Spleen (tissue), 11 donors: ENCODE measurements at regions not wholly inside any gene's neighbourhood (a gene's known extent, or its start where the extent isn't known, plus 50 kb on each side); places are given as distances from the start of the nearest gene placed in this dataset.

Experiments used
- DNase-seq: peaks from one replicate; pipeline ENCODE4 v3.0.0-alpha.2; 2020
- H3K27ac ChIP-seq, 8 donors: fragments of 200-600 bp; sonication (generic) in 7 of 8; 1 replicate in 4 of 8; 2 replicates in 4 of 8; pipeline versions ENCODE4 v1.5.0 to v1.8.0; 2016 to 2021; ENCODE audit warnings: inconsistent platforms in 4 of 8, mild to moderate bottlenecking in 4 of 8, moderate library complexity in 1 of 8
- H3K27me3 ChIP-seq, 7 donors: fragments of 200-600 bp; sonication (generic) in 6 of 7; replicated peaks in 1 of 7; 1 replicate in 4 of 7; 2 replicates in 3 of 7; pipeline versions ENCODE4 v1.5.0 to v1.8.0; 2016 to 2021; ENCODE audit warnings: inconsistent platforms in 3 of 7, mild to moderate bottlenecking in 1 of 7
- H3K36me3 ChIP-seq, 6 donors: fragments of 200-600 bp; sonication (generic) in 5 of 6; 1 replicate in 4 of 6; 2 replicates in 2 of 6; pipeline versions ENCODE4 v1.5.0 to v1.8.0; 2016 to 2021; ENCODE audit warnings: inconsistent platforms in 2 of 6
- H3K4me1 ChIP-seq, 6 donors: fragments of 200-600 bp; sonication (generic) in 5 of 6; 1 replicate in 3 of 6; 2 replicates in 3 of 6; pipeline versions ENCODE4 v1.5.0 to v1.8.0; 2016 to 2021; ENCODE audit warnings: inconsistent platforms in 3 of 6
- H3K4me3 ChIP-seq, 8 donors: fragments of 200-600 bp; sonication (generic) in 7 of 8; 1 replicate in 4 of 8; 2 replicates in 4 of 8; pipeline versions ENCODE4 v1.5.0 to v1.8.0; 2016 to 2021; ENCODE audit warnings: inconsistent platforms in 4 of 8, mild to moderate bottlenecking in 4 of 8, moderate library complexity in 2 of 8
- H3K9me3 ChIP-seq, 8 donors: fragments of 200-600 bp; sonication (generic) in 7 of 8; 1 replicate in 4 of 8; 2 replicates in 4 of 8; pipeline versions ENCODE4 v1.5.0 to v1.8.0; 2016 to 2021; ENCODE audit warnings: inconsistent platforms in 4 of 8
- CTCF ChIP-seq, 11 experiments: fragments of 200-600 bp in 7 of 11; fragments of 450-650 bp in 4 of 11; sonication (generic) in 4 of 11; IDR thresholded peaks in 8 of 11; conservative IDR thresholded peaks in 3 of 11; 1 replicate in 7 of 11; 2 replicates in 4 of 11; pipeline versions ENCODE4 v1.4.0 to v1.8.0; 2016 to 2021; ENCODE audit warnings: antibody characterized with exemption in 11 of 11, inconsistent platforms in 4 of 11, mild to moderate bottlenecking in 1 of 11
- POLR2A ChIP-seq, 3 donors: fragments of 450-650 bp; IDR thresholded peaks; one replicate each; pipeline ENCODE4 v1.5.1; 2017; ENCODE audit warnings: antibody characterized with exemption in 3 of 3, mild to moderate bottlenecking in 1 of 3
- POLR2AphosphoS5 ChIP-seq, 3 donors: sonication (generic); formaldehyde crosslinking; IDR thresholded peaks; one replicate each; pipeline ENCODE4 v1.5.1; 2017; ENCODE audit warnings: antibody characterized with exemption in 3 of 3
- WGBS, 5 donors: extraction: QIAGEN DNeasy Blood & Tissue Kit in 3 of 5; methylation state at CpG; one replicate each; pipeline versions ENCODE4 v1.1.5 to v1.1.7; 2013 to 2018; 5-methylcytosine and 5-hydroxymethylcytosine counted together
- intact Hi-C: fragments of 100-400 bp; cut with DNase I; formaldehyde crosslinking; loops from one replicate; pipeline ENCODE4 v1.15.0; 2023; ENCODE audit warnings: low total_unique reads
- donor health status: healthy with polysubstance abuse.
- donor health status: DM: no; HTN: no; CAD: no; lungs with moderate emphysema.
- donor health status: DM: no; HTN: no; CAD: no.
- donor health status: Bipolar disorder and iron deficiency.
- donor health status: healthy.
- donor health status: DM: no; HTN: no; CAD: no.
- donor health status: DM: yes; HTN: yes; CAD: no.

- Histone ChIP-seq H3K4me3 (no peak overlapping the region), H3K4me1 (no peaks in the 10 kb centered on the region), H3K27me3 (no peaks in the 10 kb centered on the region), H3K36me3 (no peaks in the 10 kb centered on the region), H3K27ac (no peak overlapping the region), H3K9me3 (peaks cover 0 to 6% (median 0%) of the 10 kb centered on the region in 8 donors)
- 79 to 96% (median 87%) methylated on average over 2 of the region's 2 CpGs for WGBS, 5 donors
- intact Hi-C loops = no loop called here
- DNase-seq = no peak
- TF ChIP-seq CTCF (IDR thresholded peaks at IDR 0.05 in 8 of 11, conservative IDR thresholded peaks at IDR 0.05 in 3 of 11) = no peak
- no peak for TF ChIP-seq POLR2AphosphoS5 (IDR thresholded peaks at IDR 0.05)
Measured at GRCh38 chr3:145939431-145939830, 221.6 kb downstream of the PLOD2 start.

- H3K36me3 ChIP-seq = no peaks in the 10 kb centered on the region
- H3K4me1 ChIP-seq = no peaks in the 10 kb centered on the region
- WGBS, 5 donors = 63 to 86% (median 74%) methylated on average over 1 of the region's 1 CpG
- no peak overlapping the region for H3K27ac ChIP-seq
- H3K27me3 ChIP-seq = no peaks in the 10 kb centered on the region
- no peak for DNase-seq
- H3K9me3 ChIP-seq = no peaks in the 10 kb centered on the region
- TF ChIP-seq POLR2AphosphoS5 (IDR thresholded peaks at IDR 0.05) (no peak), CTCF (IDR thresholded peaks at IDR 0.05 in 8 of 11, conservative IDR thresholded peaks at IDR 0.05 in 3 of 11) (no peak), POLR2A (IDR thresholded peaks at IDR 0.05) (no peak)
- no peak overlapping the region for H3K4me3 ChIP-seq
- intact Hi-C loops = no loop called here
Measured at GRCh38 chr3:145942052-145942451, 218.9 kb downstream of the PLOD2 start.

GRCh38 chr3:145943952-145944351 is 217.0 kb downstream of the PLOD2 start:
- no peak overlapping the region for H3K4me3 ChIP-seq
- no peaks in the 10 kb centered on the region for H3K27me3 ChIP-seq
- peaks cover 0 to 9% (median 0%) of the 10 kb centered on the region in 8 donors for H3K9me3 ChIP-seq
- intact Hi-C loops = no loop called here
- WGBS, 5 donors = 51 to 67% (median 61%) methylated on average over 2 of the region's 2 CpGs
- no peak for TF ChIP-seq POLR2A (IDR thresholded peaks at IDR 0.05)
- TF ChIP-seq POLR2AphosphoS5 (IDR thresholded peaks at IDR 0.05) = no peak
- no peak for TF ChIP-seq CTCF (IDR thresholded peaks at IDR 0.05 in 8 of 11, conservative IDR thresholded peaks at IDR 0.05 in 3 of 11)
- no peak overlapping the region for H3K27ac ChIP-seq
- H3K36me3 ChIP-seq = no peaks in the 10 kb centered on the region
- no peaks in the 10 kb centered on the region for H3K4me1 ChIP-seq
- no peak for DNase-seq

GRCh38 chr3:145951441-145951840 is 209.5 kb downstream of the PLOD2 start:
- 69 to 87% (median 83%) methylated on average over 2 of the region's 2 CpGs for WGBS, 5 donors
- H3K4me1 ChIP-seq = no peaks in the 10 kb centered on the region
- TF ChIP-seq POLR2A (IDR thresholded peaks at IDR 0.05) (no peak), POLR2AphosphoS5 (IDR thresholded peaks at IDR 0.05) (no peak)
- H3K27ac ChIP-seq = no peak overlapping the region
- intact Hi-C loops = no loop called here
- H3K9me3 ChIP-seq = peaks cover 0 to 9% (median 0%) of the 10 kb centered on the region in 8 donors
- no peaks in the 10 kb centered on the region for H3K27me3 ChIP-seq
- DNase-seq = no peak
- no peak overlapping the region for H3K4me3 ChIP-seq
- no peaks in the 10 kb centered on the region for H3K36me3 ChIP-seq

- no peak overlapping the region for H3K4me3 ChIP-seq
- peaks cover 0 to 9% (median 0%) of the 10 kb centered on the region in 8 donors for H3K9me3 ChIP-seq
- intact Hi-C loops = no loop called here
- H3K27ac ChIP-seq = no peak overlapping the region
- no peaks in the 10 kb centered on the region for H3K4me1 ChIP-seq
- 71 to 95% (median 84%) methylated on average over 4 of the region's 4 CpGs for WGBS, 5 donors
- H3K27me3 ChIP-seq = no peaks in the 10 kb centered on the region
- no peak for TF ChIP-seq POLR2A (IDR thresholded peaks at IDR 0.05)
- no peak for TF ChIP-seq CTCF (IDR thresholded peaks at IDR 0.05 in 8 of 11, conservative IDR thresholded peaks at IDR 0.05 in 3 of 11)
- no peak for TF ChIP-seq POLR2AphosphoS5 (IDR thresholded peaks at IDR 0.05)
- no peaks in the 10 kb centered on the region for H3K36me3 ChIP-seq
- DNase-seq = no peak
Measured at GRCh38 chr3:145952536-145952935, 208.4 kb downstream of the PLOD2 start.
